ENCODE measurements at regions not wholly inside any gene's neighbourhood (a gene's known extent, or its start where the extent isn't known, plus 50 kb on each side); places are given as distances from the start of the nearest gene placed in this dataset.
"Not testable (repeated sequence)": the region's sequence is repeated elsewhere in the genome, so short reads cannot be mapped to it uniquely, and the experiment has no call there.

GRCh38 chr2:186181625-186182024, 304.4 kb upstream of the ZC3H15 start:
- H3K27ac ChIP-seq (ENCODE audit: low read depth, low read length) = no peak overlapping the region
- no peak overlapping the region for H2AFZ ChIP-seq (ENCODE audit: low read length)
- TF ChIP-seq CTCF (IDR thresholded peaks at IDR 0.05; ENCODE audit: extremely low read depth, low read depth, low read length) = no peak
- H3K4me2 ChIP-seq (ENCODE audit: insufficient read depth, low read length) = no peak overlapping the region
- H3K79me2 ChIP-seq (ENCODE audit: insufficient read depth, low read length) = no peaks in the 10 kb centered on the region
- no peaks in the 10 kb centered on the region for H3K36me3 ChIP-seq (ENCODE audit: insufficient read depth, low read length)
- DNase-seq (ENCODE audit: insufficient read length, low spot score, missing footprints) = no peak
- no peaks in the 10 kb centered on the region for H3K9me3 ChIP-seq (ENCODE audit: low read depth, low read length)
- H3K4me3 ChIP-seq (ENCODE audit: insufficient read depth, low read length) = no peak overlapping the region
- no peaks in the 10 kb centered on the region for H4K20me1 ChIP-seq (ENCODE audit: insufficient read depth, low read length)
- H3K27me3 ChIP-seq (ENCODE audit: insufficient read depth, low read length) = no peaks in the 10 kb centered on the region
- H3K4me1 ChIP-seq (ENCODE audit: insufficient read depth, low read length) = no peaks in the 10 kb centered on the region

- not testable (repeated sequence) for H3K4me3 ChIP-seq (ENCODE audit: insufficient read depth, low read length); H3K79me2 ChIP-seq (ENCODE audit: insufficient read depth, low read length); H2AFZ ChIP-seq (ENCODE audit: low read length); H3K9me3 ChIP-seq (ENCODE audit: low read depth, low read length); H3K36me3 ChIP-seq (ENCODE audit: insufficient read depth, low read length); H3K27me3 ChIP-seq (ENCODE audit: insufficient read depth, low read length); DNase-seq (ENCODE audit: insufficient read length, low spot score, missing footprints); H3K4me1 ChIP-seq (ENCODE audit: insufficient read depth, low read length); H3K4me2 ChIP-seq (ENCODE audit: insufficient read depth, low read length); H4K20me1 ChIP-seq (ENCODE audit: insufficient read depth, low read length); H3K27ac ChIP-seq (ENCODE audit: low read depth, low read length)
These were observed 303.7 kb upstream of the ZC3H15 start for GRCh38 chr2:186182366-186182765.

- Histone ChIP-seq H3K27me3 (ENCODE audit: insufficient read depth, low read length) (no peaks in the 10 kb centered on the region), H3K4me3 (ENCODE audit: insufficient read depth, low read length) (no peak overlapping the region), H2AFZ (ENCODE audit: low read length) (no peak overlapping the region), H3K9me3 (ENCODE audit: low read depth, low read length) (no peaks in the 10 kb centered on the region), H4K20me1 (ENCODE audit: insufficient read depth, low read length) (no peaks in the 10 kb centered on the region), H3K4me1 (ENCODE audit: insufficient read depth, low read length) (no peaks in the 10 kb centered on the region), H3K36me3 (ENCODE audit: insufficient read depth, low read length) (no peaks in the 10 kb centered on the region), H3K4me2 (ENCODE audit: insufficient read depth, low read length) (no peak overlapping the region), H3K27ac (ENCODE audit: low read depth, low read length) (no peak overlapping the region), H3K79me2 (ENCODE audit: insufficient read depth, low read length) (no peaks in the 10 kb centered on the region)
- DNase-seq (ENCODE audit: insufficient read length, low spot score, missing footprints) = no peak
- TF ChIP-seq CTCF (IDR thresholded peaks at IDR 0.05; ENCODE audit: extremely low read depth, low read depth, low read length) = no peak
These were observed 302.7 kb upstream of the ZC3H15 start for GRCh38 chr2:186183406-186183805.

- Histone ChIP-seq H3K4me2 (ENCODE audit: insufficient read depth, low read length) (no peak overlapping the region), H3K27ac (ENCODE audit: low read depth, low read length) (no peak overlapping the region), H3K9me3 (ENCODE audit: low read depth, low read length) (no peaks in the 10 kb centered on the region), H2AFZ (ENCODE audit: low read length) (no peak overlapping the region), H4K20me1 (ENCODE audit: insufficient read depth, low read length) (no peaks in the 10 kb centered on the region), H3K27me3 (ENCODE audit: insufficient read depth, low read length) (no peaks in the 10 kb centered on the region), H3K4me1 (ENCODE audit: insufficient read depth, low read length) (no peaks in the 10 kb centered on the region), H3K4me3 (ENCODE audit: insufficient read depth, low read length) (no peak overlapping the region), H3K36me3 (ENCODE audit: insufficient read depth, low read length) (no peaks in the 10 kb centered on the region), H3K79me2 (ENCODE audit: insufficient read depth, low read length) (no peaks in the 10 kb centered on the region)
- TF ChIP-seq CTCF (IDR thresholded peaks at IDR 0.05; ENCODE audit: extremely low read depth, low read depth, low read length) = no peak
- DNase-seq (ENCODE audit: insufficient read length, low spot score, missing footprints) = no peak
These were observed 298.2 kb upstream of the ZC3H15 start for GRCh38 chr2:186187854-186188253.

GRCh38 chr2:186189816-186190215, 296.2 kb upstream of the ZC3H15 start:
- DNase-seq (ENCODE audit: insufficient read length, low spot score, missing footprints) = no peak
- no peak overlapping the region for H2AFZ ChIP-seq (ENCODE audit: low read length)
- H3K4me2 ChIP-seq (ENCODE audit: insufficient read depth, low read length) = no peak overlapping the region
- no peaks in the 10 kb centered on the region for H3K27me3 ChIP-seq (ENCODE audit: insufficient read depth, low read length)
- H3K4me3 ChIP-seq (ENCODE audit: insufficient read depth, low read length) = no peak overlapping the region
- H4K20me1 ChIP-seq (ENCODE audit: insufficient read depth, low read length) = no peaks in the 10 kb centered on the region
- H3K36me3 ChIP-seq (ENCODE audit: insufficient read depth, low read length) = no peaks in the 10 kb centered on the region
- no peak for TF ChIP-seq CTCF (IDR thresholded peaks at IDR 0.05; ENCODE audit: extremely low read depth, low read depth, low read length)
- H3K9me3 ChIP-seq (ENCODE audit: low read depth, low read length) = no peaks in the 10 kb centered on the region
- H3K4me1 ChIP-seq (ENCODE audit: insufficient read depth, low read length) = no peaks in the 10 kb centered on the region
- no peaks in the 10 kb centered on the region for H3K79me2 ChIP-seq (ENCODE audit: insufficient read depth, low read length)
- no peak overlapping the region for H3K27ac ChIP-seq (ENCODE audit: low read depth, low read length)

All from osteoblast (primary cell).